Activated naive CD8-positive, alpha-beta T cell treated with anti-CD3 and anti-CD28 coated beads, Interleukin-2, amount 50 U/mL, for 24 hours (primary cell): ENCODE measurements at regions not wholly inside any gene's neighbourhood (a gene's known extent, or its start where the extent isn't known, plus 50 kb on each side); places are given as distances from the start of the nearest gene placed in this dataset.

Source experiments
- ATAC-seq: fragments of 150-1000 bp; cut with Tn5 transposase; one replicate; pipeline ENCODE4 v1.10.0; 2021
- DNase-seq: peaks from one replicate; pipeline ENCODE4 v3.0.0; 2021
- H3K27ac Mint-ChIP-seq: one replicate; pipeline ENCODE4 v1.8.0; 2021; ENCODE audit warnings: mild to moderate bottlenecking, mixed read lengths
- H3K27me3 Mint-ChIP-seq: one replicate; pipeline ENCODE4 v1.8.0; 2021; ENCODE audit warnings: mixed read lengths
- H3K36me3 Mint-ChIP-seq: one replicate; pipeline ENCODE4 v1.8.0; 2021; ENCODE audit warnings: low read depth, mixed read lengths
- H3K4me1 Mint-ChIP-seq: one replicate; pipeline ENCODE4 v1.8.0; 2021; ENCODE audit warnings: mixed read lengths
- H3K4me3 Mint-ChIP-seq: one replicate; pipeline ENCODE4 v1.8.0; 2021; ENCODE audit warnings: mild to moderate bottlenecking, moderate library complexity, mixed read lengths
- H3K9me3 Mint-ChIP-seq: one replicate; pipeline ENCODE4 v1.8.0; 2021; ENCODE audit warnings: mixed read lengths

GRCh38 chr16:85361441-85362118 lies 249.3 kb upstream of the CIBAR2 start:
- no peak for DNase-seq
- no peaks in the 10 kb centered on the region for H3K4me1 Mint-ChIP-seq
- no peak overlapping the region for H3K4me3 Mint-ChIP-seq
- H3K36me3 Mint-ChIP-seq = no peaks in the 10 kb centered on the region
- H3K27ac Mint-ChIP-seq = no peak overlapping the region
- peaks cover 5% of the 10 kb centered on the region for H3K27me3 Mint-ChIP-seq
- no peak for ATAC-seq
- no peaks in the 10 kb centered on the region for H3K9me3 Mint-ChIP-seq

GRCh38 chr16:85362443-85362842 lies 250.2 kb upstream of the CIBAR2 start:
- no peak overlapping the region for H3K27ac Mint-ChIP-seq
- H3K27me3 Mint-ChIP-seq = peaks cover 5% of the 10 kb centered on the region
- DNase-seq = no peak
- no peak overlapping the region for H3K4me3 Mint-ChIP-seq
- H3K4me1 Mint-ChIP-seq = no peaks in the 10 kb centered on the region
- no peaks in the 10 kb centered on the region for H3K9me3 Mint-ChIP-seq
- ATAC-seq = no peak
- no peaks in the 10 kb centered on the region for H3K36me3 Mint-ChIP-seq

- no peaks in the 10 kb centered on the region for H3K9me3 Mint-ChIP-seq
- DNase-seq (no peak), ATAC-seq (no peak)
- no peak overlapping the region for H3K4me3 Mint-ChIP-seq
- no peak overlapping the region for H3K27ac Mint-ChIP-seq
- H3K36me3 Mint-ChIP-seq = no peaks in the 10 kb centered on the region
- no peaks in the 10 kb centered on the region for H3K4me1 Mint-ChIP-seq
- peaks cover 5% of the 10 kb centered on the region for H3K27me3 Mint-ChIP-seq
These were observed 249.7 kb upstream of the GSE1 start for GRCh38 chr16:85363427-85363826.

- Mint-ChIP-seq H3K4me3 (no peak overlapping the region), H3K36me3 (no peaks in the 10 kb centered on the region), H3K9me3 (no peaks in the 10 kb centered on the region), H3K27me3 (peaks cover 5% of the 10 kb centered on the region), H3K27ac (no peak overlapping the region), H3K4me1 (no peaks in the 10 kb centered on the region)
- no peak for ATAC-seq
- no peak for DNase-seq
These were observed 249.2 kb upstream of the GSE1 start for GRCh38 chr16:85363881-85364280.

DNA sequence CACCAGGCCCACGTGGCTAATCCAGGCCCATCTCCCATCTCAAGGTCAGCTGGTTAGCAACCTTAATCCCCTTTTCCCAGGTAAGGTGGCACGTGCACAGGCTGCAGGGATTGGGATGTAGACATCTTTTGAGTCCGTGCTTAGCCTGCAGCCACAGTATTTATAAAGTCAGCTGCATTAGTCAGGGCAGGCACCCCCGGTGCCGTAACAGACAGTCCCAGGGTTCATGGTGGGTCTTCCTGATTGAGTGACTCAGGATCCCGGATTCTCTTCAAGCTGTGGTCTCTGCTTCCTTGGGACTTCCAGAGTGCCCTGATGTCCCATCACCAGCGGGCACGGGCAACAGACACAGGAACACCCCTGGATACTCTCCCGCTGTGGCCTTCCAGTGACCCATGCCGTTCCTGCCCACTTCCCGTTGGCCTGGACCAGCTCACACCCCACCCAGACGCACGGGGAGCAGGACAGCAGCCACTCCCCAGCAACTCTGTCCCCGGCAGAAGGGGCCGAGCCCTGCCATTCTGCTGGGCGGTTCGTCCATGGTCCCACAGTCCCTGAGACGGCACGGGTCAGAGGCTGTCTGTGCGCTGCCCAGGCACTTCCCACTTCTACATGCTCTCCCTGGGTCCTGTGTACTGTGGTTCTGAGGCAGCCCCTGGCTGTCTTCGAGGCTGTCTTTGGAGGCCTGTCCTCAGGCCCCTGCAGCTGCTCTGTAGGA lies 248.6 kb upstream of the GSE1 start:
- no peak overlapping the region for H3K27ac Mint-ChIP-seq
- H3K4me1 Mint-ChIP-seq = no peaks in the 10 kb centered on the region
- no peaks in the 10 kb centered on the region for H3K9me3 Mint-ChIP-seq
- ATAC-seq (no peak), DNase-seq (no peak)
- no peaks in the 10 kb centered on the region for H3K36me3 Mint-ChIP-seq
- H3K4me3 Mint-ChIP-seq = no peak overlapping the region
- peaks cover 5% of the 10 kb centered on the region for H3K27me3 Mint-ChIP-seq

- DNase-seq (no peak), ATAC-seq (no peak)
- Mint-ChIP-seq H3K4me3 (no peak overlapping the region), H3K36me3 (no peaks in the 10 kb centered on the region), H3K27me3 (peaks cover 5% of the 10 kb centered on the region), H3K9me3 (no peaks in the 10 kb centered on the region), H3K27ac (no peak overlapping the region), H3K4me1 (no peaks in the 10 kb centered on the region)
These were observed 248.0 kb upstream of the GSE1 start for GRCh38 chr16:85365120-85365519.

DNA sequence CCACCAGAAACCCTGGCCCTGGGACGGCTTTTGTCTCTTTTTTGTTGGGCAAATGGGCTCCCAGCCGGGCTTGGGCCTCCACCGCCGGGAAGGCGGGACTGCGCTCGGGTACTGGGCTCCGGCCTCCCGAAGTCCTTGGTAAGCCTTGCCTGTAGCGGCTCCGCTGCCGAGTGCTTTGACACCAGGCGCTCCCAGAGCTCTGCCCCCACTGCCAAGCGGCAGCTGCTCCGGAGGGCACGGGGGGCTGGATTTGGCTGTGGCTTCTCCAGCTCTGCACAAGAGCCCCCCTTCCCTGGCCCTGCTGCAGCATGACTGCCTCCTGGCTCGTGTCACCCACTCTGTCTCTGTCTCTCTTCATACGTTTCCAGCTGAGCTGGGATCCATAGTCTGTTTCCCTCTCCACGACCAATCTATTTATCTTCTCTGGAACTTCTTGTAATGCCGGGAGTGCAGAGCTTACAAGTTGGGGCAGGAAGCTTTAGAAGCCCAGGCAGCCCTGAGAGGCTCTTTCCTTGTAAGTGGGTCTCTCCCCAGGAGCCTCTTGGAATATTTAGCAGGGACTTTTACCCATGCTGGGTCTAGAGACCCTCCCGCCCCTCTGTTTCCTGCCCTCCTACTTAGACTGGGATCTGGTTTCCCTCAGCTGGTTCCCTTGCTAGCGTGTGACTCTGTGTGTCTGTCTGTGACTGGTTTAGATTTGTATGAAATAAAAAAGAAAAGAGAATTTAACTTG lies 246.9 kb upstream of the GSE1 start:
- no peak for ATAC-seq
- no peaks in the 10 kb centered on the region for H3K4me1 Mint-ChIP-seq

GRCh38 chr16:85367485-85367884 lies 245.6 kb upstream of the GSE1 start:
- H3K4me3 Mint-ChIP-seq = no peak overlapping the region
- ATAC-seq = no peak
- H3K9me3 Mint-ChIP-seq = no peaks in the 10 kb centered on the region
- H3K27ac Mint-ChIP-seq = no peak overlapping the region
- peaks cover 2% of the 10 kb centered on the region for H3K4me1 Mint-ChIP-seq
- DNase-seq = no peak
- no peaks in the 10 kb centered on the region for H3K27me3 Mint-ChIP-seq
- no peaks in the 10 kb centered on the region for H3K36me3 Mint-ChIP-seq

More for the DNA sequence above, 246.9 kb upstream of the GSE1 start:
- Mint-ChIP-seq H3K27me3 (peaks cover under 1% of the 10 kb centered on the region), H3K9me3 (no peaks in the 10 kb centered on the region), H3K4me3 (no peak overlapping the region), H3K36me3 (no peaks in the 10 kb centered on the region), H3K27ac (no peak overlapping the region)
- no peak for DNase-seq

DNA sequence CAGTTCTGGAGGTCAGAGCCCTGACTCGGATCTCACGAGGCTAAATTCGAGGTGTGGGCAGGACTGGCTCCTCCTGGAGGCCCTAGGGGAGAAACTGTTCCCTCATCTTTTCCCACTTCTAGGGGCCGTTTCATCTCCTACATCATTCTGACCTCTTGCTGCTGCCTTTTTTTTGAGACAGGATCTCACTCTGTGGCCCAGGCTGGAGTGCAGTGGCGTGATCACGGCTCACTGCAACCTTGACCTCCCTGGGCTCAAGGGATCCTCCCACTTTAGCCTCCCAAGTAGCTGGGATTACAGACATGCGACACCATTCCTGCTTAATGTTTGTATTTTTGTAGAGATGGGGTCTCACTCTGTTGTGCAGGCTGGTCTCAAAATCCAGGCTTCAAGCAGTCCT lies 244.1 kb upstream of the GSE1 start:
- Mint-ChIP-seq H3K4me1 (peaks cover 9% of the 10 kb centered on the region), H3K27ac (no peak overlapping the region), H3K36me3 (no peaks in the 10 kb centered on the region), H3K9me3 (no peaks in the 10 kb centered on the region), H3K4me3 (no peak overlapping the region), H3K27me3 (no peaks in the 10 kb centered on the region)
- ATAC-seq (no peak), DNase-seq (no peak)

- Mint-ChIP-seq H3K27me3 (no peaks in the 10 kb centered on the region), H3K4me3 (no peak overlapping the region), H3K9me3 (no peaks in the 10 kb centered on the region), H3K4me1 (peaks cover 9% of the 10 kb centered on the region), H3K36me3 (no peaks in the 10 kb centered on the region), H3K27ac (no peak overlapping the region)
- ATAC-seq (no peak), DNase-seq (peak; percentile 71)
These were observed 243.2 kb upstream of the GSE1 start for GRCh38 chr16:85369741-85370528.

- Mint-ChIP-seq H3K27ac (no peak overlapping the region), H3K4me3 (no peak overlapping the region), H3K9me3 (no peaks in the 10 kb centered on the region), H3K4me1 (peaks cover 9% of the 10 kb centered on the region), H3K36me3 (no peaks in the 10 kb centered on the region), H3K27me3 (no peaks in the 10 kb centered on the region)
- DNase-seq (no peak), ATAC-seq (no peak)
These were observed 242.6 kb upstream of the GSE1 start for GRCh38 chr16:85370543-85370880.

GRCh38 chr16:85370881-85371651 lies 242.1 kb upstream of the GSE1 start:
- ATAC-seq (no peak), DNase-seq (no peak)
- peaks cover 9% of the 10 kb centered on the region for H3K4me1 Mint-ChIP-seq
- no peaks in the 10 kb centered on the region for H3K9me3 Mint-ChIP-seq
- no peak overlapping the region for H3K4me3 Mint-ChIP-seq
- no peak overlapping the region for H3K27ac Mint-ChIP-seq
- no peaks in the 10 kb centered on the region for H3K27me3 Mint-ChIP-seq
- H3K36me3 Mint-ChIP-seq = no peaks in the 10 kb centered on the region

- H3K27ac Mint-ChIP-seq = no peak overlapping the region
- no peaks in the 10 kb centered on the region for H3K27me3 Mint-ChIP-seq
- no peak overlapping the region for H3K4me3 Mint-ChIP-seq
- H3K36me3 Mint-ChIP-seq = no peaks in the 10 kb centered on the region
- DNase-seq (no peak), ATAC-seq (no peak)
- H3K4me1 Mint-ChIP-seq = peaks cover 9% of the 10 kb centered on the region
- H3K9me3 Mint-ChIP-seq = no peaks in the 10 kb centered on the region
These were observed 241.2 kb upstream of the GSE1 start for GRCh38 chr16:85371948-85372347.
